Suprapubic skin (tissue), 4 donors: ENCODE measurements at regions not wholly inside any gene's neighbourhood (a gene's known extent, or its start where the extent isn't known, plus 50 kb on each side); places are given as distances from the start of the nearest gene placed in this dataset.

Source experiments
- EP300 ChIP-seq: sonication (generic); formaldehyde crosslinking; IDR thresholded peaks from one replicate; pipeline ENCODE4 v1.6.1; 2017; ENCODE audit warnings: antibody characterized with exemption
- POLR2A ChIP-seq, 2 donors: fragments of 450-650 bp; IDR thresholded peaks; one replicate each; pipeline ENCODE4 v1.6.1; 2017; ENCODE audit warnings: antibody characterized with exemption in 2 of 2, mild to moderate bottlenecking in 2 of 2, moderate library complexity in 2 of 2
- POLR2AphosphoS5 ChIP-seq, 3 donors: sonication (generic); formaldehyde crosslinking; IDR thresholded peaks; one replicate each; pipeline ENCODE4 v1.6.1; 2017; ENCODE audit warnings: antibody characterized with exemption in 3 of 3
- TF ChIP-seq, protein P1 (sequence below), 2 donors: fragments of 200-600 bp in 1 of 2; fragments of 450-650 bp in 1 of 2; sonication (generic) in 1 of 2; IDR thresholded peaks; one replicate each; pipeline ENCODE4 v1.5.1; 2016 to 2019; ENCODE audit warnings: antibody characterized with exemption in 2 of 2, mild to moderate bottlenecking in 1 of 2, moderate library complexity in 1 of 2

DNA sequence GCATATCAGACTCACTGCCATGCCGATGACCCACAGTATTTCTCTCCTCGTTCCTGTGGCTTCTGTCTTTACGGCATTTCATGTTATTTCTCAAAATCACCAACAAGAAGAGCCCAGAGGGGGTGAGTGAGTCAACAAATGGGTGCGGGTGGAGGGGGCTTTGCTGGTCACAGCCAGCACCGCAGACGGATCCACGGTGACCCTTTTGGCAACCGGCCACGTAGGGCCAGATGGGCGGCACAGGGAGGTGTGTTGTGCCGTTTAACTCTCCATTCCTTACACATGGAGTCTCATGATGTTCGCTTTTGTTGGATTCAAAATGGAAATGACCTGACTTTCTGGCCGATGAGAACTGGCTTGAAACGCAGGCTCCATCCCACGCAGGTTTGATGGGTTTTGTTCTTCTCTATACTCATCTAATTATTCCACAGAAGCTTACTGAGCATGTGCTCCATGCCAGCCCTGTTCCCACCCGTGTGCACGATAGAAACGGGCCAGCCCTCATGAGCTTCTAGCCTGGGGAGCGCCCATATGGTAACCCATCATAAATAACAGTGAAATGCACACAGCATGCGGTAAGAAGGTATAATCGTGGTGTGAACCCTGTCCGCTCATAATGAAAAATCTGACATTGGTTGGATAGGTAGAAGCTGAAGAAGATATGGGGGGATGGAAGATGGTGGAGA is 319.9 kb downstream of the BRD1 start:
- no peak for TF ChIP-seq POLR2A (IDR thresholded peaks at IDR 0.05)
- TF ChIP-seq, protein P1, sequence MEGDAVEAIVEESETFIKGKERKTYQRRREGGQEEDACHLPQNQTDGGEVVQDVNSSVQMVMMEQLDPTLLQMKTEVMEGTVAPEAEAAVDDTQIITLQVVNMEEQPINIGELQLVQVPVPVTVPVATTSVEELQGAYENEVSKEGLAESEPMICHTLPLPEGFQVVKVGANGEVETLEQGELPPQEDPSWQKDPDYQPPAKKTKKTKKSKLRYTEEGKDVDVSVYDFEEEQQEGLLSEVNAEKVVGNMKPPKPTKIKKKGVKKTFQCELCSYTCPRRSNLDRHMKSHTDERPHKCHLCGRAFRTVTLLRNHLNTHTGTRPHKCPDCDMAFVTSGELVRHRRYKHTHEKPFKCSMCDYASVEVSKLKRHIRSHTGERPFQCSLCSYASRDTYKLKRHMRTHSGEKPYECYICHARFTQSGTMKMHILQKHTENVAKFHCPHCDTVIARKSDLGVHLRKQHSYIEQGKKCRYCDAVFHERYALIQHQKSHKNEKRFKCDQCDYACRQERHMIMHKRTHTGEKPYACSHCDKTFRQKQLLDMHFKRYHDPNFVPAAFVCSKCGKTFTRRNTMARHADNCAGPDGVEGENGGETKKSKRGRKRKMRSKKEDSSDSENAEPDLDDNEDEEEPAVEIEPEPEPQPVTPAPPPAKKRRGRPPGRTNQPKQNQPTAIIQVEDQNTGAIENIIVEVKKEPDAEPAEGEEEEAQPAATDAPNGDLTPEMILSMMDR (IDR thresholded peaks at IDR 0.05), result no peak
- no peak for TF ChIP-seq POLR2AphosphoS5 (IDR thresholded peaks at IDR 0.05)
- no peak for TF ChIP-seq EP300
